ENCODE measurements at regions not wholly inside any gene's neighbourhood (a gene's known extent, or its start where the extent isn't known, plus 50 kb on each side); places are given as distances from the start of the nearest gene placed in this dataset.

GRCh38 chrX:4186331-4186730, 472.9 kb upstream of the PRKX start:
- no peaks in the 10 kb centered on the region for H3K4me1 ChIP-seq (ENCODE audit: control insufficient read depth, insufficient read depth, low read length)
- FAIRE-seq (no peak), ATAC-seq (no peak), DNase-seq (ENCODE audit: low read depth, low spot score) (no peak)
- H3K27me3 ChIP-seq (replicated peaks in 1 of 2; ENCODE audit: control insufficient read depth in 2 of 2, insufficient read depth in 2 of 2, low read length in 1 of 2), result no peaks in the 10 kb centered on the region
- no TSS peak for BruUV-seq (replicated peaks)
- H3K9me3 ChIP-seq (replicated peaks; ENCODE audit: control insufficient read depth, insufficient read depth, low read length), result no peaks in the 10 kb centered on the region
- H2AFZ ChIP-seq (ENCODE audit: control insufficient read depth, low read depth, low read length), result no peak overlapping the region
- no peaks in the 10 kb centered on the region for H3K36me3 ChIP-seq (ENCODE audit: control insufficient read depth in 2 of 2, insufficient read depth in 2 of 2, low read length in 1 of 2)
- 0% methylated on average over 2 of the region's 2 CpGs for WGBS (ENCODE audit: insufficient coverage, insufficient replicate concordance, low lambda C conversion rate, missing lambda C conversion rate)
- ChIA-PET CTCF (no interaction called here), RAD21 (ENCODE audit: unreplicated experiment) (no interaction called here), POLR2A (no interaction called here), SMC1A (ENCODE audit: uncharacterized antibody, unreplicated experiment) (no interaction called here)
- H3K27ac ChIP-seq (ENCODE audit: control insufficient read depth, insufficient read depth), result no peak overlapping the region
- intact Hi-C loops (cut with micrococcal nuclease; ENCODE audit: unreplicated experiment), result no loop called here
- no peak overlapping the region for H3K4me3 ChIP-seq
- no peaks in the 10 kb centered on the region for H3K79me2 ChIP-seq (ENCODE audit: control insufficient read depth, insufficient read depth, low read length)
- no peak overlapping the region for H3K4me2 ChIP-seq (ENCODE audit: control insufficient read depth, insufficient read depth)
- H3K9ac ChIP-seq (ENCODE audit: control insufficient read depth, insufficient read depth, low read length), result no peak overlapping the region
- in situ Hi-C loops (cut with MboI), result no loop called here
- H4K20me1 ChIP-seq (ENCODE audit: control insufficient read depth, insufficient read depth), result no peaks in the 10 kb centered on the region
- no peak for TF ChIP-seq SMARCA5 (IDR thresholded peaks at IDR 0.05)
- no peak for TF ChIP-seq WRNIP1 (IDR thresholded peaks at IDR 0.05; ENCODE audit: borderline replicate concordance, low read depth, low read length)
- TF ChIP-seq TBL1XR1 (IDR thresholded peaks at IDR 0.05; ENCODE audit: low read depth, low read length), result no peak
- no peak for TF ChIP-seq CREB1 (IDR thresholded peaks at IDR 0.05; ENCODE audit: low read depth)
- TF ChIP-seq ZNF24 (IDR thresholded peaks at IDR 0.05), result no peak
- TF ChIP-seq, protein P1, sequence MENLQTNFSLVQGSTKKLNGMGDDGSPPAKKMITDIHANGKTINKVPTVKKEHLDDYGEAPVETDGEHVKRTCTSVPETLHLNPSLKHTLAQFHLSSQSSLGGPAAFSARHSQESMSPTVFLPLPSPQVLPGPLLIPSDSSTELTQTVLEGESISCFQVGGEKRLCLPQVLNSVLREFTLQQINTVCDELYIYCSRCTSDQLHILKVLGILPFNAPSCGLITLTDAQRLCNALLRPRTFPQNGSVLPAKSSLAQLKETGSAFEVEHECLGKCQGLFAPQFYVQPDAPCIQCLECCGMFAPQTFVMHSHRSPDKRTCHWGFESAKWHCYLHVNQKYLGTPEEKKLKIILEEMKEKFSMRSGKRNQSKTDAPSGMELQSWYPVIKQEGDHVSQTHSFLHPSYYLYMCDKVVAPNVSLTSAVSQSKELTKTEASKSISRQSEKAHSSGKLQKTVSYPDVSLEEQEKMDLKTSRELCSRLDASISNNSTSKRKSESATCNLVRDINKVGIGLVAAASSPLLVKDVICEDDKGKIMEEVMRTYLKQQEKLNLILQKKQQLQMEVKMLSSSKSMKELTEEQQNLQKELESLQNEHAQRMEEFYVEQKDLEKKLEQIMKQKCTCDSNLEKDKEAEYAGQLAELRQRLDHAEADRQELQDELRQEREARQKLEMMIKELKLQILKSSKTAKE (IDR thresholded peaks at IDR 0.05; ENCODE audit: low read depth, poor library complexity, severe bottlenecking), result no peak
- TF ChIP-seq SMAD1 (IDR thresholded peaks at IDR 0.05; ENCODE audit: low read depth, partially characterized antibody), result no peak
- TF ChIP-seq HDAC2 (IDR thresholded peaks at IDR 0.05), result no peak
- TF ChIP-seq, protein P2, sequence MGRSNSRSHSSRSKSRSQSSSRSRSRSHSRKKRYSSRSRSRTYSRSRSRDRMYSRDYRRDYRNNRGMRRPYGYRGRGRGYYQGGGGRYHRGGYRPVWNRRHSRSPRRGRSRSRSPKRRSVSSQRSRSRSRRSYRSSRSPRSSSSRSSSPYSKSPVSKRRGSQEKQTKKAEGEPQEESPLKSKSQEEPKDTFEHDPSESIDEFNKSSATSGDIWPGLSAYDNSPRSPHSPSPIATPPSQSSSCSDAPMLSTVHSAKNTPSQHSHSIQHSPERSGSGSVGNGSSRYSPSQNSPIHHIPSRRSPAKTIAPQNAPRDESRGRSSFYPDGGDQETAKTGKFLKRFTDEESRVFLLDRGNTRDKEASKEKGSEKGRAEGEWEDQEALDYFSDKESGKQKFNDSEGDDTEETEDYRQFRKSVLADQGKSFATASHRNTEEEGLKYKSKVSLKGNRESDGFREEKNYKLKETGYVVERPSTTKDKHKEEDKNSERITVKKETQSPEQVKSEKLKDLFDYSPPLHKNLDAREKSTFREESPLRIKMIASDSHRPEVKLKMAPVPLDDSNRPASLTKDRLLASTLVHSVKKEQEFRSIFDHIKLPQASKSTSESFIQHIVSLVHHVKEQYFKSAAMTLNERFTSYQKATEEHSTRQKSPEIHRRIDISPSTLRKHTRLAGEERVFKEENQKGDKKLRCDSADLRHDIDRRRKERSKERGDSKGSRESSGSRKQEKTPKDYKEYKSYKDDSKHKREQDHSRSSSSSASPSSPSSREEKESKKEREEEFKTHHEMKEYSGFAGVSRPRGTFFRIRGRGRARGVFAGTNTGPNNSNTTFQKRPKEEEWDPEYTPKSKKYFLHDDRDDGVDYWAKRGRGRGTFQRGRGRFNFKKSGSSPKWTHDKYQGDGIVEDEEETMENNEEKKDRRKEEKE (IDR thresholded peaks at IDR 0.05), result no peak
- no peak for TF ChIP-seq PKNOX1 (IDR thresholded peaks at IDR 0.05)
- no peak for TF ChIP-seq NFYA (IDR thresholded peaks at IDR 0.05; ENCODE audit: borderline replicate concordance, low read depth, low read length)
- TF ChIP-seq REST (IDR thresholded peaks at IDR 0.05; ENCODE audit: low read depth, low read length), result no peak
- TF ChIP-seq, protein P3, sequence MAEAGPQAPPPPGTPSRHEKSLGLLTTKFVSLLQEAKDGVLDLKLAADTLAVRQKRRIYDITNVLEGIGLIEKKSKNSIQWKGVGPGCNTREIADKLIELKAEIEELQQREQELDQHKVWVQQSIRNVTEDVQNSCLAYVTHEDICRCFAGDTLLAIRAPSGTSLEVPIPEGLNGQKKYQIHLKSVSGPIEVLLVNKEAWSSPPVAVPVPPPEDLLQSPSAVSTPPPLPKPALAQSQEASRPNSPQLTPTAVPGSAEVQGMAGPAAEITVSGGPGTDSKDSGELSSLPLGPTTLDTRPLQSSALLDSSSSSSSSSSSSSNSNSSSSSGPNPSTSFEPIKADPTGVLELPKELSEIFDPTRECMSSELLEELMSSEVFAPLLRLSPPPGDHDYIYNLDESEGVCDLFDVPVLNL (IDR thresholded peaks at IDR 0.05; ENCODE audit: low read depth, low read length), result no peak
- no peak for TF ChIP-seq IRF4 (IDR thresholded peaks at IDR 0.05; ENCODE audit: low read depth, low read length)
- no peak for TF ChIP-seq RCOR1 (conservative IDR thresholded peaks at IDR 0.05; ENCODE audit: low read depth, low read length)
- no peak for TF ChIP-seq ESRRA (IDR thresholded peaks at IDR 0.05; ENCODE audit: low read length)

Measured in GM12878 (cell line).